ENCODE measurements at regions not wholly inside any gene's neighbourhood (a gene's known extent, or its start where the extent isn't known, plus 50 kb on each side); places are given as distances from the start of the nearest gene placed in this dataset.

DNA sequence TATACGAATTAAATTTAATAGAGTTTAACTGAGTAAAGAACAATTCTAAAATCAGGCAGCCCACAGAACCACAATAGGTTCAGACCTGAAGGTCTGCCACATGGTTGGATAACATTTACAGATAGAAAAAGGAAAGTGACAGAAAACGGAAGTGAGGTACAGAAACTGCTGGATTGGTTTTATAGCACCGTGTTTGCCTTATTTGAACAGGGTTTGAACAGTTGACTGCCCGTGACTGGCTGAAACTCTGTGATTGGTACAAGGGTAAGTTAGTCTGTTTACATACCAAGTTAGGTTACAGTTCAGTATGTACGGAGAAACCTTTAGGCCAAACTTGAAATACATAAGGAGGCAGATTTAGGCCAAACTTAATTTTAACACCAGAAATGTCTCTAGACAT is 64.1 kb upstream of the ATXN3L start:
- TF ChIP-seq, protein P1, sequence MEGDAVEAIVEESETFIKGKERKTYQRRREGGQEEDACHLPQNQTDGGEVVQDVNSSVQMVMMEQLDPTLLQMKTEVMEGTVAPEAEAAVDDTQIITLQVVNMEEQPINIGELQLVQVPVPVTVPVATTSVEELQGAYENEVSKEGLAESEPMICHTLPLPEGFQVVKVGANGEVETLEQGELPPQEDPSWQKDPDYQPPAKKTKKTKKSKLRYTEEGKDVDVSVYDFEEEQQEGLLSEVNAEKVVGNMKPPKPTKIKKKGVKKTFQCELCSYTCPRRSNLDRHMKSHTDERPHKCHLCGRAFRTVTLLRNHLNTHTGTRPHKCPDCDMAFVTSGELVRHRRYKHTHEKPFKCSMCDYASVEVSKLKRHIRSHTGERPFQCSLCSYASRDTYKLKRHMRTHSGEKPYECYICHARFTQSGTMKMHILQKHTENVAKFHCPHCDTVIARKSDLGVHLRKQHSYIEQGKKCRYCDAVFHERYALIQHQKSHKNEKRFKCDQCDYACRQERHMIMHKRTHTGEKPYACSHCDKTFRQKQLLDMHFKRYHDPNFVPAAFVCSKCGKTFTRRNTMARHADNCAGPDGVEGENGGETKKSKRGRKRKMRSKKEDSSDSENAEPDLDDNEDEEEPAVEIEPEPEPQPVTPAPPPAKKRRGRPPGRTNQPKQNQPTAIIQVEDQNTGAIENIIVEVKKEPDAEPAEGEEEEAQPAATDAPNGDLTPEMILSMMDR (IDR thresholded peaks at IDR 0.05), result no peak
- TF ChIP-seq POLR2A (IDR thresholded peaks at IDR 0.05), result no peak
- no peak for TF ChIP-seq POLR2AphosphoS5 (IDR thresholded peaks at IDR 0.05)
